SK-N-SH (cell line): ENCODE measurements at regions not wholly inside any gene's neighbourhood (a gene's known extent, or its start where the extent isn't known, plus 50 kb on each side); places are given as distances from the start of the nearest gene placed in this dataset.

ENCODE experiments used
- CTCF ChIA-PET: fragments of 300-600, 350-600 bp; formaldehyde crosslinking; extraction: SDS; loops from one replicate; lab custom pipeline; 2021; lab: Yijun Ruan, JAX
- POLR2A ChIA-PET: fragments of 350-600 bp; sonication (Branson Sonifier 250); formaldehyde crosslinking; extraction: SDS; loops from one replicate; lab custom pipeline; 2020; ENCODE audit warnings: antibody characterized with exemption, inconsistent platforms; lab: Yijun Ruan, JAX
- DNase-seq: peaks from one replicate; pipeline ENCODE4 v3.0.0; 2012
- H2AFZ ChIP-seq: fragments of 200-600 bp; sonication (generic); 2 replicates; pipeline ENCODE4 v1.8.1; 2016; ENCODE audit warnings: antibody characterized with exemption, mild to moderate bottlenecking, low read depth
- H3F3A ChIP-seq: fragments of 200-600 bp; sonication (generic); replicated peaks from 2 replicates; pipeline ENCODE3; 2016; ENCODE audit warnings: antibody characterized with exemption, mild to moderate bottlenecking; ENCODE audit not compliant: insufficient read depth
- H3K27ac ChIP-seq, 2 experiments: fragments of 200-500 bp in 1 of 2; fragments of 200-600 bp in 1 of 2; sonication (Bioruptor generic) in 1 of 2; sonication (generic), shearing (Covaris generic) in 1 of 2; 2 replicates each; pipeline versions ENCODE4 v1.5.1 to v1.6.1; 2014 to 2016; ENCODE audit warnings: low read depth in 2 of 2, inconsistent platforms in 1 of 2, low read length in 1 of 2, mild to moderate bottlenecking in 1 of 2, mixed read lengths in 1 of 2
- H3K27me3 ChIP-seq: fragments of 200-600 bp; sonication (generic), shearing (Covaris generic); 2 replicates; pipeline ENCODE4 v1.6.1; 2016; ENCODE audit warnings: mixed run types; ENCODE audit not compliant: insufficient read depth
- H3K36me3 ChIP-seq, 2 experiments: fragments of 200-500 bp in 1 of 2; fragments of 200-600 bp in 1 of 2; sonication (Bioruptor generic) in 1 of 2; sonication (generic) in 1 of 2; replicated peaks in 1 of 2; 2 replicates each; pipeline versions ENCODE3 to v1.5.1; 2014 to 2016; ENCODE audit warnings: low read length in 1 of 2, mild to moderate bottlenecking in 1 of 2; ENCODE audit not compliant: insufficient read depth in 2 of 2, control insufficient read depth in 1 of 2
- H3K4me1 ChIP-seq, 2 experiments: fragments of 200-500 bp in 1 of 2; fragments of 200-600 bp in 1 of 2; sonication (Bioruptor generic) in 1 of 2; sonication (generic), shearing (Covaris generic) in 1 of 2; 2 replicates each; pipeline versions ENCODE4 v1.5.1 to v1.6.1; 2014 to 2016; ENCODE audit warnings: low read depth in 1 of 2, low read length in 1 of 2, mixed run types in 1 of 2; ENCODE audit not compliant: insufficient read depth in 2 of 2, control insufficient read depth in 1 of 2
- H3K4me2 ChIP-seq: fragments of 200-600 bp; sonication (generic), shearing (Covaris generic); 2 replicates; pipeline ENCODE4 v1.6.1; 2017; ENCODE audit warnings: mixed run types
- H3K4me3 ChIP-seq, 2 experiments: fragments of 200-500 bp in 1 of 2; fragments of 200-600 bp in 1 of 2; sonication (Bioruptor generic) in 1 of 2; sonication (generic), shearing (Covaris generic) in 1 of 2; 2 replicates each; pipeline versions ENCODE4 v1.5.1 to v1.8.1; 2014 to 2016; ENCODE audit warnings: low read depth in 2 of 2, inconsistent platforms in 1 of 2, low read length in 1 of 2, mild to moderate bottlenecking in 1 of 2, mixed read lengths in 1 of 2, moderate library complexity in 1 of 2
- H3K79me2 ChIP-seq: fragments of 200-600 bp; sonication (generic); 2 replicates; pipeline ENCODE4 v1.8.1; 2017; ENCODE audit warnings: mild to moderate bottlenecking; ENCODE audit not compliant: insufficient read depth
- H3K9ac ChIP-seq: fragments of 200-600 bp; sonication (generic); 2 replicates; pipeline ENCODE4 v1.6.1; 2017; ENCODE audit warnings: mixed run types
- H3K9me2 ChIP-seq: fragments of 200-600 bp; sonication (generic); 2 replicates; pipeline ENCODE4 v1.6.1; 2017; ENCODE audit warnings: mixed run types
- H3K9me3 ChIP-seq: fragments of 200-600 bp; sonication (generic); 2 replicates; pipeline ENCODE4 v1.6.1; 2017; ENCODE audit warnings: mixed run types, mild to moderate bottlenecking, moderate library complexity
- H4K20me1 ChIP-seq: fragments of 200-600 bp; sonication (generic); 2 replicates; pipeline ENCODE4 v1.6.1; 2017; ENCODE audit warnings: mild to moderate bottlenecking, mixed run types; ENCODE audit not compliant: insufficient read depth
- CHD2 ChIP-seq: fragments of 150-350 bp; IDR thresholded peaks from 2 replicates; pipeline ENCODE4 v1.6.1; 2018; ENCODE audit warnings: low read length; ENCODE audit not compliant: partially characterized antibody
- ELF1 ChIP-seq: IDR thresholded peaks from 2 replicates; pipeline ENCODE4 v1.4.0; 2012
- EP300 ChIP-seq, 2 experiments: IDR thresholded peaks; 2 replicates each; pipeline versions ENCODE4 v1.4.0 to v1.6.1; 2012; ENCODE audit warnings: borderline replicate concordance in 1 of 2, low read depth in 1 of 2, low read length in 1 of 2
- EZH2phosphoT487 ChIP-seq: fragments of 200-600 bp; sonication (generic); IDR thresholded peaks from 2 replicates; pipeline ENCODE4 v1.6.1; 2017; ENCODE audit warnings: low read depth, mixed run types, mild to moderate bottlenecking, antibody characterized with exemption, moderate library complexity, borderline replicate concordance
- FOSL2 ChIP-seq: IDR thresholded peaks from 2 replicates; pipeline ENCODE4 v1.4.0; 2012; ENCODE audit warnings: low read depth, mild to moderate bottlenecking, moderate library complexity, borderline replicate concordance
- FOXJ3 ChIP-seq: sonication (generic); formaldehyde crosslinking; IDR thresholded peaks from 2 replicates; pipeline ENCODE4 v1.5.1; 2020; ENCODE audit warnings: mild to moderate bottlenecking, missing genetic modification reagents
- FOXM1 ChIP-seq: IDR thresholded peaks from 2 replicates; pipeline ENCODE4 v1.4.0; 2012; ENCODE audit warnings: low read depth, mild to moderate bottlenecking
- GATA2 ChIP-seq: sonication (generic); formaldehyde crosslinking; IDR thresholded peaks from 2 replicates; pipeline ENCODE4 v1.5.0; 2020; ENCODE audit warnings: mild to moderate bottlenecking, missing genetic modification reagents
- JUND ChIP-seq: IDR thresholded peaks from 2 replicates; pipeline ENCODE4 v1.4.0; 2012
- MAX ChIP-seq: IDR thresholded peaks from 2 replicates; pipeline ENCODE4 v1.4.0; 2012; ENCODE audit warnings: low read depth
- MXI1 ChIP-seq: IDR thresholded peaks from 2 replicates; pipeline ENCODE4 v1.6.1; 2012; ENCODE audit warnings: mild to moderate bottlenecking, low read depth, low read length, improper control_type of control experiment
- RAD21 ChIP-seq: IDR thresholded peaks from 2 replicates; pipeline ENCODE4 v1.6.1; 2012; ENCODE audit warnings: mild to moderate bottlenecking, low read length
- RCOR1 ChIP-seq: fragments of 150-350 bp; IDR thresholded peaks from 2 replicates; pipeline ENCODE4 v1.6.1; 2017; ENCODE audit warnings: antibody characterized with exemption, low read length
- RFX5 ChIP-seq: IDR thresholded peaks from 2 replicates; pipeline ENCODE4 v1.6.1; 2012; ENCODE audit warnings: mild to moderate bottlenecking, improper control_type of control experiment, low read length
- RXRA ChIP-seq: IDR thresholded peaks from 2 replicates; pipeline ENCODE4 v1.4.0; 2012; ENCODE audit warnings: low read depth, mild to moderate bottlenecking, borderline replicate concordance
- SIN3A ChIP-seq: IDR thresholded peaks from 2 replicates; pipeline ENCODE4 v1.6.1; 2012; ENCODE audit warnings: low read depth, mild to moderate bottlenecking, low read length, moderate library complexity, borderline replicate concordance
- TAF1 ChIP-seq: IDR thresholded peaks from 2 replicates; pipeline ENCODE4 v1.6.1; 2012; ENCODE audit warnings: low read depth, mild to moderate bottlenecking, low read length, moderate library complexity, borderline replicate concordance
- TCF12 ChIP-seq: IDR thresholded peaks from 2 replicates; pipeline ENCODE4 v1.4.0; 2012
- TEAD4 ChIP-seq: IDR thresholded peaks from 2 replicates; pipeline ENCODE4 v1.4.0; 2012; ENCODE audit warnings: mild to moderate bottlenecking, borderline replicate concordance; ENCODE audit not compliant: insufficient read depth
- YY1 ChIP-seq: IDR thresholded peaks from 2 replicates; pipeline ENCODE4 v1.4.0; 2012; ENCODE audit warnings: low read depth, mild to moderate bottlenecking
- WGBS: methylation state at CpG from one replicate; pipeline ENCODE4 v1.1.6; 2017; ENCODE audit warnings: low lambda C conversion rate; 5-methylcytosine and 5-hydroxymethylcytosine counted together
- TF ChIP-seq, protein P1 (sequence below): IDR thresholded peaks from 2 replicates; pipeline ENCODE4; 2012
- TF ChIP-seq, protein P2 (sequence below): fragments of 200-600 bp; sonication (generic); IDR thresholded peaks from 2 replicates; pipeline ENCODE4 v1.6.1; 2017; ENCODE audit warnings: antibody characterized with exemption, mild to moderate bottlenecking, moderate library complexity

- TF ChIP-seq RCOR1, result no peak
- TF ChIP-seq EZH2phosphoT487, result no peak
- no peak for TF ChIP-seq GATA2 (CRISPR knock-in tag)
- no peak for TF ChIP-seq RAD21
- no peak for TF ChIP-seq TEAD4
- no peak for TF ChIP-seq SIN3A
Observed at GRCh38 chrX:139211568-139212182, 318.9 kb upstream of the F9 start (continued).

DNA sequence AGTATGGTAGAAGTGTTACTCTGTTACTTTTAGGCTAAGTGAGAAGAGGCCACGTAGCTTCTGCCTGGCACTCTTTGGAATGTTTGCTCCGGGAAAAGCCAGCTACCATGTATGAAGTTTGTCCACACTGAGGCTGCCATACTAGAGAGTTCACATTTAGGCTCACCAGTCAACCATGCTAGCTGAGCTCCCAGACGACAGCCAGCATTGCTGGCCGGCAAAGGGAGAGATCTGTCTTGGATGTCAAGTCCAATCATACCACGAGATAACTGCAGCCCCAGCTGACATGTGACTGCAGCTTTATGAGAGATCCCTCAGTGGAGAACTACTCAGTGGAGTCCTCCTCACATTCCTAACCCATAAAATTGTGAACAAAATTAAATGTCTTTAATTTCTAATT, 321.2 kb upstream of the F9 start:
- no peak for DNase-seq
- ChIA-PET POLR2A (no interaction called here), CTCF (no interaction called here)
- Histone ChIP-seq H2AFZ (no peak overlapping the region), H3K9me3 (no peaks in the 10 kb centered on the region), H3K36me3 (no peaks in the 10 kb centered on the region), H4K20me1 (no peaks in the 10 kb centered on the region), H3K27me3 (peaks cover 22% of the 10 kb centered on the region), H3K4me3 (no peak overlapping the region), H3K9me2 (no peaks in the 10 kb centered on the region), H3K4me1 (no peaks in the 10 kb centered on the region), H3K9ac (no peak overlapping the region), H3K4me2 (no peak overlapping the region), H3F3A (no peaks in the 10 kb centered on the region), H3K79me2 (no peaks in the 10 kb centered on the region), H3K27ac (no peak overlapping the region)
- TF ChIP-seq FOXJ3 (CRISPR knock-in tag), result no peak
- TF ChIP-seq, protein P1, sequence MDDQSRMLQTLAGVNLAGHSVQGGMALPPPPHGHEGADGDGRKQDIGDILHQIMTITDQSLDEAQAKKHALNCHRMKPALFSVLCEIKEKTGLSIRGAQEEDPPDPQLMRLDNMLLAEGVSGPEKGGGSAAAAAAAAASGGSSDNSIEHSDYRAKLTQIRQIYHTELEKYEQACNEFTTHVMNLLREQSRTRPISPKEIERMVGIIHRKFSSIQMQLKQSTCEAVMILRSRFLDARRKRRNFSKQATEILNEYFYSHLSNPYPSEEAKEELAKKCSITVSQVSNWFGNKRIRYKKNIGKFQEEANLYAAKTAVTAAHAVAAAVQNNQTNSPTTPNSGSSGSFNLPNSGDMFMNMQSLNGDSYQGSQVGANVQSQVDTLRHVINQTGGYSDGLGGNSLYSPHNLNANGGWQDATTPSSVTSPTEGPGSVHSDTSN, result no peak
- TF ChIP-seq, protein P2, sequence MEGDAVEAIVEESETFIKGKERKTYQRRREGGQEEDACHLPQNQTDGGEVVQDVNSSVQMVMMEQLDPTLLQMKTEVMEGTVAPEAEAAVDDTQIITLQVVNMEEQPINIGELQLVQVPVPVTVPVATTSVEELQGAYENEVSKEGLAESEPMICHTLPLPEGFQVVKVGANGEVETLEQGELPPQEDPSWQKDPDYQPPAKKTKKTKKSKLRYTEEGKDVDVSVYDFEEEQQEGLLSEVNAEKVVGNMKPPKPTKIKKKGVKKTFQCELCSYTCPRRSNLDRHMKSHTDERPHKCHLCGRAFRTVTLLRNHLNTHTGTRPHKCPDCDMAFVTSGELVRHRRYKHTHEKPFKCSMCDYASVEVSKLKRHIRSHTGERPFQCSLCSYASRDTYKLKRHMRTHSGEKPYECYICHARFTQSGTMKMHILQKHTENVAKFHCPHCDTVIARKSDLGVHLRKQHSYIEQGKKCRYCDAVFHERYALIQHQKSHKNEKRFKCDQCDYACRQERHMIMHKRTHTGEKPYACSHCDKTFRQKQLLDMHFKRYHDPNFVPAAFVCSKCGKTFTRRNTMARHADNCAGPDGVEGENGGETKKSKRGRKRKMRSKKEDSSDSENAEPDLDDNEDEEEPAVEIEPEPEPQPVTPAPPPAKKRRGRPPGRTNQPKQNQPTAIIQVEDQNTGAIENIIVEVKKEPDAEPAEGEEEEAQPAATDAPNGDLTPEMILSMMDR, result no peak
- TF ChIP-seq ELF1, result no peak
- TF ChIP-seq JUND, result no peak
- no peak for TF ChIP-seq RXRA
- TF ChIP-seq TCF12, result no peak
- no peak for TF ChIP-seq FOSL2
- no peak for TF ChIP-seq RFX5
- TF ChIP-seq CHD2, result no peak
- TF ChIP-seq FOXM1, result no peak
- no peak for TF ChIP-seq MAX
- no peak for TF ChIP-seq TAF1
- no peak for TF ChIP-seq EP300 (IDR thresholded peaks at IDR 0.05; ENCODE audit: borderline replicate concordance in 1 of 2, low read depth in 1 of 2, low read length in 1 of 2)
- TF ChIP-seq EZH2phosphoT487, result no peak
- TF ChIP-seq YY1, result no peak
- TF ChIP-seq MXI1, result no peak
- no peak for TF ChIP-seq RAD21
- no peak for TF ChIP-seq GATA2 (CRISPR knock-in tag)
- WGBS, result 0% methylated on average over 5 of the region's 5 CpGs
